Pons (tissue), 1 donor: ENCODE measurements at regions not wholly inside any gene's neighbourhood (a gene's known extent, or its start where the extent isn't known, plus 50 kb on each side); places are given as distances from the start of the nearest gene placed in this dataset.

Experiments used
- DNase-seq: peaks from one replicate; pipeline ENCODE4 v3.0.0-alpha.2; 2016; ENCODE audit warnings: low spot score

DNA sequence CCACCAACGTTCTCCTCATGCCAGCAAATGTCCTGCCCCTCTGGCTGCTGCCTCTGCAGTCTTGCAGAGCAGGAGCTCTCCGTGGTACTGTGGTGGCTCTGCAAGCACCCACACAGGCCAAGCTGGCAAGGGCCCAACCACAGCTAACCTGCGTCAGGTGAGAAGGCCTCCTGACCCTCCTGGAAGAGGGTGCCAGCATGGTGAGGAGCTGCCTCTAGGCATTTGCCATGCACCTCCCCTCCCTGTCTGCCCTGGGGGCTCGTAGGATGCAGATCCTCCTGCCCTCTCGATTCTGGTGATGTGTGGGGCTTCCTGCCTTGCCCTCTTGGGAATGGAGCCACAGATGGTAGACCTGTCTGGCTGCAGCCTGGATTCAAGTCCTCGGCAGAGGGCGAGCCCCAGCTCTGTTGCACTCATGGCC, 1408.8 kb downstream of the TBC1D22A start:
- no peak for DNase-seq

DNA sequence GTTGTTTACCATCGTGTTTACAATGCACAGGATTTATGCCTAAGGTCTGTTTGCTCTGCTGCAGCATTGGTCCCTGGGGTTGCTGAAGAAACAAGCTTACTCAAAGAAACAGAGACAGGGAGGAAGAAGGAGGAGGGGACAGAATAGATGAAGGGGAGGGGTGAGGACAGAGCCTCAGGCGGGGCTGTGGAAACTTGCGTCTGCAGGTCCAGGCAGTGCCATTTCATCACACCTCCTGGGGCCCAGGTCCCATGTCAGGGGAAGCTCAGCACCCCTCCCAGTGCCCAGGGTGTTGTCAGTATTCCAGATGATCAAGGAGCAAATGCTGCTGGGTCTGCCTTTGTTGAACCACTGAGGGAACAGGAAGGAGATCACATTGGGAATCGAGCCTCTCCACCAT, 1406.8 kb downstream of the TBC1D22A start:
- no peak for DNase-seq

DNA sequence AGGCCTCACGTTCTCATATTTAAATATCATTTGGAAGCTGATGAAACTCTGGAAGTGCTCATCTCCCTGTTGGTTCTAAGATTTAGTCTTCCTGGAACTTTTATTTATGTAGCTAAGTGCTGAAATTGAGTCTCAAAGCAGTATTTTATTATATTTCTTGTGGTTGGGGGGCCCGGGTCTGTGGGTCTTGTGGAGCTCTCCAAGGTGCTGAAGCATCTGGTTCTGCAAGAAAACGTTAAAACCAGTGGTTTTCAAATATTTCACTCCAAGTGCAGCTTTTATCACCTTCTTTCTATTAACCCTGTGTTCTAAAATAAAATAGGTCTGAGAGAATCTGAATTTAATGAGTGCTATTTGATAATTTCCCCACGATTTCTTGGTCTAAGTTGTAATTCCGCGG, 1404.8 kb downstream of the TBC1D22A start:
- no peak for DNase-seq

DNA sequence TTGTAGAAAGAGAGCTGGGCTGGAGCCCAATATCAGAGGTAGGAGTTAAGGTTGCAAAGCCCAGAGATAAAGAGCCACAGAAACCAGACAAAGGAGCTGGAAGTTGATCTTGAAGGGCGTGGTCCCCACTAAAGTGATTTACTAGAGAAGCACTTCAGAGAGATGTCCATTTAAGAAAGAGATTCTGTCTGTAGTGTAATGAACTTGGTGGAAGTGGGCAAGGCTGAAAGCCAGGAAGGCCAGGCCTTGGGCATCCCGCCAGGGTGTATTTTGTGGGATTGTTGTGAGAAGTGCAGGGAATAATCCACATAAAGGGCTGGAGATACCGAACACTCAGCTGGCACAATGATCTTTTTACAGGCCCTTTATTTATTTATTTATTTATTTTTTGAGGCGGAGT, 1398.8 kb downstream of the TBC1D22A start:
- no peak for DNase-seq

DNA sequence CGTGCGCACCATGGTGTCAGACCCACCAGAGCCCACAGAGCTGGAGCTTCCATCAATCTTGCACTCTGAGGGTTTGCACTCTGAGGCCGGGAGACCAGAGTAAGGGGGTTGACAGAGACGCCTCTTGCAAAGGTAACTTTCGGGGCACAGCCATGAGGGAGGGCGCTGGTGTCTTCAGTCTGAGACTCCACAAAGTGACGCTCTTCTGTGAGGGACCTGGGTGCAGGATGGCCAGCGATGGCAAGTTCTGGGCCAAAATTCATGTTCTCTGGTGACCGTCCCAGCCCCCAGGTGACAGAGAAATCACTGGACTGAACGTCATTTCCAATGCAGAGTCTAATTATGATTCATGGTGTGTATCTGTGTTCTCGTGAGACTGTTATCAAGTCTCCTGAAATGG, 1395.2 kb downstream of the TBC1D22A start:
- DNase-seq = no peak

DNA sequence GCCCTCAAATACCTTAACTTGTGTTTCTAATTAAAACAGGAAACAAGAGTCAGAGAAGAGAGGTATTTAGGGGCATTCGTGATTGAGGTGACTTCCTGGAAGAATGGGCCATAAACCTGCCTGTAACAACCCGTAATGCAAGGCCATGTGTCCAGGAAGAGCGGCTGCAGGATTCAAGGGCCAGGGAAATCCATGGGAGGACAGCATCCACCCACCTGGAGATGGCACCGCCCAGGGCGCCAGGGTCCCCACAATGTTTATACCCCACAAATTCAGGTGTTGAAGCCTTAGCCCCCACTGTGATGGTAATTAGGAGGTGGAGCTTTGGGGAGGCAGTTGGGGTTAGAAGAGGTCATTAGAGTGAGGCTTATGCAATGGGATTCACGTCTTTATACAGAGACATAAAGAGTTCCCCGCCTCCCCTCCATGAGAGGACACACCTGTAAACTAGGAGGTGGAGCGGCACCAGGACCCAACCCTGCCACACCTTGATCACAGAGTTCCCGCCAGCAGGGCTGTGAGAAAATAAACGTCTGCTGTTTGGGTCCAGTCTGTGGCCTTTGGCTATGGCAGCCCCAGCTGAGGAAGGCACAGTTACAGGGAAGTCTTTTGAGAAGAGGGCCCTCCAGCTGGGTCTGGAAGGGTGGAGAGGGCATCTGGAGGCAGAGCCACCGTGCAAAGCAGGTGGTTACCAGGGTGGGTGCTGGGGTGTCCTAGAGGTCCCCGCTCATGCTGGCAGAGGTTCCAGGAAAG, 1394.3 kb downstream of the TBC1D22A start:
- no peak for DNase-seq

DNA sequence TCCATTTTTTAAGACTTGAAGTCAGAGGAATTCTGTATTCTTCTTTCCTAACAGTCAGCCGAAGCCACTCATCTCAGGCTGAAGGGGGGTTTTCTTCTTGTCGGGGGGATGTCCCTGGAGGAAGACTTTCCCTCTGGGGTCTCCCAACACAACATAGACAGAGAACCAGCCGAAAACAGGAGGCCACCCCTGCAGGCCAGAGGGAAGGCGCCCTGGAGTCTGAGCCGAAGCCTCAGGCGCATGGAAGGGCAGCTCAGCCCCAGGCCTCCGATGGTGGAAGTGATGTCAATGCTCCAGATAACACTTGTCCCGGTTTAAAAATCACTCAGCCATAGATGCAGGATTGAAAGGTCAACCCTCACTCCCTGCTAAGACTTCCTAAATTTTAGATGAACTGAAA, 1393.0 kb downstream of the TBC1D22A start:
- DNase-seq = no peak

DNA sequence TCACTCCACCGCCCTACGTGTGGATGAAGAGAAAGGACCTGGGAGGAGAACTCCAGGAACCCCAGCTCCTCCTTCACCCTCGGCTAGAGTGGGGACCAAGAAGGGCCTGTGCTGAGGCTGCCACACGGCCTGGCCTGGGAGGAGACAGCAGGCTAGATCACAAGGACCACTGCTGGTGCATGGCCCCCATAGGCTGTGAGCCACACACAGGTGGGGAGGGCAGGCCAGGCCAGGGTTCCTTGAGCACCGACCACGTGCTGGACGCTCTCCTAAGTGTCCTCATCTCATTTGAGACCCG, 1392.4 kb downstream of the TBC1D22A start:
- no peak for DNase-seq

DNA sequence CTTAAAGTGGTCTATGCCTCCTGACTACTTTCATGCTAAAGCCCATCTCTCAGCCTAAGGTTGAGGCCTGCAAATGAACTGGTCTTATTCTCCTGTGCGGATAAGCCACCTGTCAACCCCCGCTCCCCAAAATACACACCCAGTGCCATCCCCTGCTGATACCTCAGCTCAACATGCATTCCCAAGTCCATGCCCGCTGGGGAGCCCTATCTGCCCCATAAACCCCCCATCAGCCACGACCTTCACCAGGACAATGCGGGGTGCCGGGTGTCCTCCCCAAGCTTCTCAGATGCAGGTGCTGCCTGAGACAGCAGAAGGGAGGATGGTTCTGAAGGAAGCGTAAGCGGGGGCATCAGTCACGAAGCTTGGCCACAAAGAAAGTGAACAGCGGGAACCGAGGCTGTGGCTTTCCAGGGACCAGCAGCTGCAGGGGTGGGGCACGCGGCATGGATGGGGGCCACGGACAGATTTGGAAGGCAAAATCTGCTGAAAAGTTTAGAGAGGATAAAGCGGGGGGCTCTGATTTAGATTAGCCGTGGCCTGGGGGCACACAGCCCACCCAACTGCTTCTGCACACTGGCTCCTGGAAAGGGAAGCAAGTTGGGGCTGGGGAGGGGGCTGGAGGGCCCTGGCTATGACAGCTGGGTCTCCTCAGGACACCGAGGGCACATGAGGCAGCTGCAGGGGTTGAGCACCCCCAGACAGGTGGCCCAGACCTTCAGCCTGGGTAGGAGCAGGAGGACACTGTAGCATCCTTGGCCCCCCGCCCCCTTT, 1391.9 kb downstream of the TBC1D22A start:
- DNase-seq = no peak

DNA sequence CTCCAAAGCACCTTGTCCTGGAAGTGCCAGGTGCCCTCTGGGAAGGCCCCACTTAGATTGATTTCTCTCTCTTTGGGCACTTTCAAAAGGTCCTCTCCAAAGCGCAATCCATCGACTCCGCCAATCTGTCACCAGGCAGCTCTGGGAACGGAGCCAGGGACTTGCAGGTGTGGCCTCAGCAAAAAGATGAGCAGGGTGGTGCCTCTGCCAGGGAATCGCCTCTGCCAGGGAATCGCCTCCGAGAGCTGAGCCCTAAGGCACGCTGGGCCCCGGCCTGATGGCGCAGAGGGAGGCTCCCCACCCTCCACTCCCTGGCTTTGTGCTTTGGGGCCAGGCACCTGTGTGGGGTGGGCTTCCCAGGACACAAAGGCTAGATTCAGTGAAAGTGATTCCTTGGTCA, 1391.3 kb downstream of the TBC1D22A start:
- no peak for DNase-seq

DNA sequence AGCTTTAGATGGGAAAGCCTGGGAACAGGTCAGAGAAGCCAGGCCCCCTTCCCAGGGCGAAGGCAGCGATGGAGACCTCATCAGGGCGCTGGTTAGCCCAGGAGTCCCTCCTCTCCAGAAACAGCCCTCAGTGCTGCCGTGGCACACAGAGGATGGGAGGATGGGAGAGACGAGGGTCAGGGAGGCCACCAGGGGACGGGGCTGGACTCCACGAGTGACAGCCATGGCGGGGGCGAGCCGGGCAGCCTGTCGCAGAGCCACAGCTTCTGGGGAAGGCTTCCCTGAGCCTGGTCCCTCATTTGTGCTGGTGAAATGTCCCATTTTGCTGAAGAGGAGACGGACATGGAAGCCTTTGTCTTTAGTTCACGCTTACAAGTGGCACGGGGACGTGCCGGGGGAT, 1390.5 kb downstream of the TBC1D22A start:
- DNase-seq = no peak

DNA sequence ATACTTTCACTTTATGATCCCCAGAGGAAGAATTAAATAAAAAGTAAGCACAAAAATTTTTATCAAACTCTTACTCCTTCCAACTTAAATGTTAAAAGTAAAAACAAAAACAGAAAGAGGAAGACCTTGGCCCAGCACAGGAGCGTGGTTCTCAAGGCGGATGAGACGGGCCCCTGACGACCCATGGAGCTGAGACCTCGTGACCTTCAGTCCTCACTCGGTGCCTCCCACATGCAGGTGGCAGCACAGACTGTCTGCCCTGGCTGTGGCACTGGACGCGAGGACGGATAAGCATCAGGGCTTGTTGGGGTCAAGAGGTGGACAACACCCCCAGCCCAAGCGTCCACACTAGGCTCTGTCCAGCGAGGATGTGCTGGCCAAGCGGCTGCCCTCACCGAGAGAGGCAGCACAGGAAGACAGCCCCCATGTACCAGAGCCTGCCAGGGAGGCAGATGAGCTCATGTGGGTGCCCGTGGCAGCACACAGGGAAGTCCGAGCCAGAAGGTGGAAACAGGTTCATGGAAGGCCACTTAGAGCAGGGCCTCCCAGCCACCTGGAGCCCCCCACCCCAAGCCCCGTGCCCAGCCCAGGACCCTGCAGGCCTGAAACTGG, 1389.8 kb downstream of the TBC1D22A start:
- no peak for DNase-seq

DNA sequence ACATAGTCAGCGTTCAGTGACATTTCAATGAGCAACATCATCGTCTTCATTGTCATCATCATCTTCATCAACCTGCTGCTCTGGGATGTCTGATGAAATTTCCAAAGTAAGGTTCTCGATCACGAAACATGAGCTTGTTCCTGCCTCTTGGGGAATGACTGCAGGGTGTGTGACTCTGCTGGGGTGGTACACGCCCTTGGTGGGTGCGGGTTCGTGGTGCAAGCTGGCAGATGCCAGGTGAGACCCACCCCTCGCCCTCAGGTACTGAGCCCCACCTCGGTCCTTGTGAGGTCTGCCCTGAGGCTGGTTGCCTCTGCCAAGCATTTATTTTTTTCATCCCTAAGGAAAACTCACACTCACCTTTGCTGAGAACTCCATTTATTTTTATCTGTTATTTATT, 1389.2 kb downstream of the TBC1D22A start:
- DNase-seq = no peak

DNA sequence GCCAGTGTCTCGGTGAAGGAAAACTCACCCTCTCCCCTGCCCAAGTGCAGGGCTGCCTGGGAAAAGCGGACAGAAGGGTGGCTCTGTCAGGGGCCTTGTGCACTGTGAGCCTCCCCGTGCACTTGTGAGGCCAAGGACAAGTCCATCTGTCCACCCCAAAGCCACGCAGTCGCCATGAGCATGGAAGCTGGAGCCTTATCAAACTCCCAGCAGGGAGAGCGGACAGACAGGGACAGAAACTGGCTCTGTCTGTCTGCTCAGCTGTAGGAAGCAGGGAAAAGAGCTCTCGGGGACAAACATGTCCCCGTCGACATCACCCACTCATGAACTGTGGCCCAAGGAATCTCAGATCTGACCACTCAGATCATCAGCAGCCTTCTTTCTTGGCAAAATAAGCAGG, 1385.4 kb downstream of the TBC1D22A start:
- no peak for DNase-seq

DNA sequence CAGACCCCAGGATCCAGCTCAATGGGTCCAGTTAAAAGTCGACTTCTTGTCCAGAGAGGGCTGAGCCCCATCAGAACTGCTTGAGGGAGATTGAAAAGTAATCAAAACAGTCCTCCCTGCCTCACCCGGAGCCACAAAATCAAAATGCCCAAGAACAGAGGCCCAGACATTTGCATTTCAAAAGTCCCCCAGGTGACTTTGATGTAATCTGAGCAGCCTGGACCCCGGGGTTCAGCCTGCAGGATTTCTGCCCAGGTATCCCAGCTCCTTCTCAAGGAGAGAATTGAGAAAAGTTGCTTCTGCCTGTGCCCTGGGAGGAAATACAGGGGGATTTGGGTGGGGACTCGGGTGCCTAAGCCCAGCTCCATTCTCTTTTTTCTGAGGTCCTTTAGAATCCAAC, 1385.0 kb downstream of the TBC1D22A start:
- no peak for DNase-seq

DNA sequence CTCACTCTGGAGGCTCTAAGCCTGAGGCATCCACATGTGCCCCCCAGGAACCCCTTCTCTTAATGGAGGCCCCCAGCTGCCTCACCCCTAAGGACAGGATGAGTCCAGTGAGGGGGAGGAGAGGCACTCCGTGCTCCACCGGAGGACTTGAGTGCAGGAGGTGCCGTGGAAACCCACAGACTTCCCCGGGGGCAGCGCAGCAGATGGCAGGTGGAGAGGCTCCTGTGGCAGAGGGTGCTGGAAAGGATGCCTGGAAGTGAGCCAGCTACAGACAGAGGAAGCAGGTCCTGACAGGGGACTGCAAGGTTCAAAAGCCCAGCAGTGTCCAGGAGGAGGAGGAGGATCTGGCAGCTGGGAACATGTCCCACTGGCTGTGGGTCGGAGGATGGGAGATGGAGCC, 1384.0 kb downstream of the TBC1D22A start:
- no peak for DNase-seq

DNA sequence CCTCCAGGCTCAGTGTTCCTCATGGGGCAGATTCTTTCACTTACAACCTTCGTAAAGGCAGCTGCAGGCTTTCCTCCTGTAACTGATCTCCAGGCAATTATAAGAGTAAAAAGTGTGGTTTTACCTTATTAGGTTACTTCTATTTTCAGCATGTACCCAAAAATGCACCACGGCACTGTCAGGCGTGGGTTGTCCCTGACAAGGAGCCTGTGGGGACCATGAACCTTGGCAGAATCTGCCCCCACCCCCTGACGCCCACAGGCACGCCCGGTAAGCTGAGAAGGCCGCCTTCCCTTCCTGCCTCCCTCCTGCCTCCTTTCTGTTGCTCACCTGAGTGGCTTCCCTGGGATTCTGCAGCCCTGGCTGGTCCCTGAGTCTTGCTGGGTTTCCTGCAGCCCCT, 1383.3 kb downstream of the TBC1D22A start:
- no peak for DNase-seq

DNA sequence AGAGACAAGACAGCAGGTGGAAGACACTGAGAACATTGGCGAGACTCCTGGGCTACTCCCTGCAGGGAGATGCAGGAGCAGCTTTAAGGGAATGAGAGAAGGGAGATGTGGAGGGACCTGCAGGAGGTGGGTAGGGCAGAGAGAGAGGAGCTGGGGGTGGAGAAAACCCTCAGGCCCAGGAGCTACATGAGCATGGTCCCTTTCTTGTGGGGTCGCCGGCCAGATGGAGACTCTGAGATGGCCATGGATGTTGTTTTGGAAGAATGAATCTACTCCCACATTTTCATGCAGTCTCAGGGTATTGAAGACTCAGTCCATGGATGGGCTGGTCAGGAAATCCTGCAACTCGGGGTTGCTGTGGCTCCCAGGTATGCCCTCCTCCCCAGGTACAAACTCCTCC, 1381.9 kb downstream of the TBC1D22A start:
- DNase-seq = no peak

DNA sequence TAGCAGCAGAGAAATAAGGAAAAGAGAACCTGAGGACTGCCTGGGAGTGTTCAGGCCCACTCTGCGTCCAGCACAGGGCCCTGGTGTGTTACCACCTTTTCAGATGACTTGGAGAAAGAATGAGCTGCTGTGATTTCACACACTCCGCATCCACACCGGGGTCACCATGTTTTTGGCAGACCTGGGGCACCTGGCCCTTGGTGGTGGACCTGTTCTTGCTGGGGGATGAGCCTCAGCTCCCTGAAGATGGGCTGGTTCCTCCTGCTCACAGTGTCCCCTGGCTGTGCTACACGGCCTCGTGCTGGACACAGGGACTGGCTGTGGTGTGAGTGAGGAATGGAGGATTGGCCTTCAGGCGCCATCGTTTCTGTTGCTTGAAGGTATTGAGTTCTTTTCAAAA, 1381.4 kb downstream of the TBC1D22A start:
- DNase-seq = no peak

DNA sequence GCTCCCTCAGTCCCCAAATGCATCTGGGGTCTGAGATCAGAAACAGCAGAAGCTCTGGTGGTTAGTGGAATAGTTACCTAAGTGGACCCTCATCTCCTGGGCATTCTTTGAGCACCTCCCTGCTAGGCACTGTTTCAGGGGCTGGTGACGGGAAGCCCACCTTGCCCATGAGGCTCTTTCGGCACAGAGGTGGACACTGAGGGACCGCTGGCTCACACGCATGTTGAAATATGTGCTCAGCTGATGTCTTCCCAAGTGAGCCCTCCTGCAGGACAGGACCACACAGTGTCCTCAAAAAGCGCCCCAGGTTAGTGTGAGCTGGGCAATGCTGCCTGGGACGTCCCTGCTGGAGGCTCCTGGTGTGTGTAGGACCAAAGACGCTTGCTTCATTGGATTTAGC, 1379.9 kb downstream of the TBC1D22A start:
- DNase-seq = no peak

DNA sequence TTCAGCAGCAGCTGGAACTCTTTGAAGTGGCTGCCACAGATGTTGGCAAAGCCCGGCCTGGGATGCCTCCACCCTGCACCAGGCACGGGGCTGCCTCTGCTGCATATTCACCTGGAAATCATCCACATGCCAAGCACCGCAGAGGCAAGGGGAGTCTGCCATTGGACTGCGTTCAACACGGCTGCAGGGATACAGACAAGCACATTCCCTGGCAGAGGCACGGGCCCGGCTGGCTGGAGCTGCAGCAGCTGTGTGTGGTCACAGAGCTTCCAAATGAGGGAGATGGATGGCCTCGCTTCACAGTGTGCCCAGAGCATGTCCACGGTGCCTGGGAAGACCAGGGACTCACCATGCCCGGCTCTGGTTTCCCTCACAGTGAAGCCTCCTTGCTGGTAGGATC, 1378.9 kb downstream of the TBC1D22A start:
- DNase-seq = no peak

DNA sequence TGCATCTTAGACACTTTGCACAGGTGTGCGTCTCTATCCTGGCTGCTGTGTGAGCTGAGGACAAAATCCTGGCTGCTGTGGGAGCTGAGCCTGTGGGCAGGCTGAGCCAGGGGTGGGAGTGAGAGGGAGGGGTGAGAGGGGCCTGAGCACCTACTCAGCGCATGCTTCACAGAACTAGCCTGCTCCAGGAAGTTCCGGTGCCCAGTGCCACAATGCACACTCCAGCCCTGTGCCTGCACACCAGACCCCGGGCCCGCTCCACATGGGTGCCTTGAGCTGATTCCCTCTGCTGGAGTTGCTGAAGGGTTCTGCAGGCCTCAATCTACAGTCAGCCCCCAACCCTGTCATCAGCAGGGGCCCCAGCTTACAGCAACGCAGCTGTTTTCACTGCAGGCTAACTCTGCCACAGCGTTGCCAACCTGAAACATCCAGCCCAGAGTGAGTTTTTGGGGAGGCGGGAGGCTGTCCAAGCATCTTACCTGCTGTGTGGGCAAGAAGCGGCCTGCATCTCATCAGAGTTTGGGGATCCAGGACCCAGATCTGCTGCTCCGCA, 1377.9 kb downstream of the TBC1D22A start:
- DNase-seq = no peak

DNA sequence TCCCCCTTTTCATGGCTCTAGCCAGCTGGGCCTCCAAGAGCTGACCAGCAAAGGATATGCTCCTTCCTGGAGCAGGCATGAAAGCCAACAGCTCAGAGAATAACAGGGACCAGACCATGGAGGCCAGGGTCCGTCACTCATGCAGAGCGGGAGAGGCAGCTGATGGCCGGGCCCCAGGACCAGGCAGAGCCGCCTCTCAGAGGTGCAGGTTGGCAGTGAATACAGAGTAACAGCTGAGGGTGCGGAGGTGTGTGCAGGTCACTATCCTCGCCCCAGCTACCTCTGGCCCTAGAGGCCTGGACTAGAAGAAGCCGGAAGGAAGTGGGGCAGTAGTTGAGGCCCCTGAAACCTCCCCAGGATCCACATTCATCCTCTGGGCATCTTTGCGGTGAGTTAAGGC, 1377.3 kb downstream of the TBC1D22A start:
- no peak for DNase-seq
